ENCODE measurements at regions not wholly inside any gene's neighbourhood (a gene's known extent, or its start where the extent isn't known, plus 50 kb on each side); places are given as distances from the start of the nearest gene placed in this dataset.
A peak's percentile ranks its signal among the peaks of the same experiment; 100 is the strongest.
"Not testable (repeated sequence)": the region's sequence is repeated elsewhere in the genome, so short reads cannot be mapped to it uniquely, and the experiment has no call there.

DNA sequence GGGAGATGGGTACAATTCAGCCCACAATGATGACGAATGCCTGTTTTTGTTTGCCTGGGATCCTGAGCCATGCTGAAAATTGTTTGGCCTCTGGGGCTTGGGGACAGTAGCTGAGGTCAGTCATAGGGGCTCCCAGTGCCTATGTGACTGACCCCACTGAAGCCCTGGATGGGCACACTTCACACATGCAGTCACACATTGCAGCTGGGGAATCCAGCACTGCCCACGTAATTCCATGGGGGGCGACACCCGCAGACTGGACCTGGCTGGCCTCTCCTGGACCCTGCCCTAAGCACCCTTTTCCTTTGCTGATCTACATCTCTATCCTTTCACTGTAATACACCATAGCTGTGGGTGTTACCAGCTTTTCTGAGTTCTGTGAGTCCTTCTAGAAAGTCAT lies 295.2 kb upstream of the HS6ST1 start:
- Histone ChIP-seq H4K20me1 (ENCODE audit: insufficient read depth, low read length) (no peaks in the 10 kb centered on the region), H3K9me3 (ENCODE audit: low read length) (no peaks in the 10 kb centered on the region), H2AFZ (ENCODE audit: low read length) (no peak overlapping the region), H3K9ac (ENCODE audit: insufficient read depth, low read depth, low read length) (no peak overlapping the region), H3K36me3 (replicated peaks in 1 of 2; ENCODE audit: control insufficient read depth in 1 of 2, insufficient read depth in 2 of 2, low read length in 2 of 2) (no peaks in the 10 kb centered on the region), H3K27me3 (ENCODE audit: control insufficient read depth in 1 of 2, insufficient read depth in 2 of 2, low read length in 2 of 2) (peaks cover 2 to 20% of the 10 kb centered on the region in 2 experiments), H3K4me3 (replicated peaks in 1 of 3; ENCODE audit: insufficient read depth in 1 of 3, low read depth in 2 of 3, low read length in 3 of 3) (no peak overlapping the region), H3K4me2 (ENCODE audit: low read depth, low read length) (no peak overlapping the region), H3K27ac (ENCODE audit: extremely low read length, insufficient read depth, low read length) (no peak overlapping the region), H3K79me2 (ENCODE audit: insufficient read depth, low read length) (no peaks in the 10 kb centered on the region), H3K4me1 (ENCODE audit: insufficient read depth, low read length) (no peaks in the 10 kb centered on the region)
- TF ChIP-seq CREB1 (IDR thresholded peaks at IDR 0.05), result 0 out of 2 replicates have a peak, but pooled peaks have one; percentile 3
- no peak for TF ChIP-seq CREB1 (CRISPR knock-in tag; IDR thresholded peaks at IDR 0.05)
- TF ChIP-seq NR2F6 (IDR thresholded peaks at IDR 0.05), result no peak
- no peak for TF ChIP-seq NR2F6 (CRISPR knock-in tag; IDR thresholded peaks at IDR 0.05)
- FAIRE-seq, result no peak
- in situ Hi-C loops (cut with HindIII; ENCODE audit: extremely low pct_ligation_motif_present, low pct_unique_long_range_greater_than_20kb), result no loop called here
- no TSS peak for BruUV-seq (replicated peaks)
- 13% methylated on average over 4 of the region's 4 CpGs for WGBS (ENCODE audit: low lambda C conversion rate)
- ChIA-PET CTCF (ENCODE audit: low intra/inter-chr PET ratio, low total read pairs) (no interaction called here), POLR2A (no interaction called here)
- intact Hi-C loops (cut with micrococcal nuclease; ENCODE audit: unreplicated experiment), result loop anchor here (5.0 kb wide), 1 partner anchor 292 kb away; no protein-coding TSS in a partner anchor
- no peak for ATAC-seq
- no peak for DNase-seq (ENCODE audit: low spot score)

DNA sequence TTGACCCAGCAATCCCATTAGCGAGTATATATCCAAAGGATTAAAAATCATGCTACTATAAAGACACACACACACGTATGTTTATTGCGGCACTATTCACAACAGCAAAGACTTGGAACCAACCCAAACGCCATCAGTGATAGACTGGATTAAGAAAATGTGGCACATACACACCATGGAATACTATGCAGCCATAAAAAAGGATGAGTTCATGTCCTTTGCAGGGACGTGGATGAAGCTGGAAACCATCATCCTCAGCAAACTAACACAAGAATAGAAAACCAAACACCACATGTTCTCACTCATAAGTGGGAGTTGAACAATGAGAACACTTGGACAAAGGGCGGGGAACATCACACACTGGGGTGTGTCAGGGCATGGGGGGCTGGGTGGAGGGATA lies 296.2 kb upstream of the HS6ST1 start:
- FAIRE-seq, result not testable (repeated sequence)

More for the DNA sequence above, 296.2 kb upstream of the HS6ST1 start:
- H3K9me3 ChIP-seq (ENCODE audit: low read length); DNase-seq (ENCODE audit: low spot score); H4K20me1 ChIP-seq (ENCODE audit: insufficient read depth, low read length); CTCF ChIA-PET (ENCODE audit: low intra/inter-chr PET ratio, low total read pairs); H3K4me2 ChIP-seq (ENCODE audit: low read depth, low read length); H2AFZ ChIP-seq (ENCODE audit: low read length); H3K9ac ChIP-seq (ENCODE audit: insufficient read depth, low read depth, low read length); H3K79me2 ChIP-seq (ENCODE audit: insufficient read depth, low read length); in situ Hi-C loops (cut with HindIII; ENCODE audit: extremely low pct_ligation_motif_present, low pct_unique_long_range_greater_than_20kb); ATAC-seq; BruUV-seq (replicated peaks); H3K36me3 ChIP-seq (replicated peaks in 1 of 2; ENCODE audit: control insufficient read depth in 1 of 2, insufficient read depth in 2 of 2, low read length in 2 of 2); H3K4me3 ChIP-seq (replicated peaks in 1 of 3; ENCODE audit: insufficient read depth in 1 of 3, low read depth in 2 of 3, low read length in 3 of 3); POLR2A ChIA-PET; H3K27ac ChIP-seq (ENCODE audit: extremely low read length, insufficient read depth, low read length); H3K4me1 ChIP-seq (ENCODE audit: insufficient read depth, low read length): not testable (repeated sequence)
- intact Hi-C loops (cut with micrococcal nuclease; ENCODE audit: unreplicated experiment), result loop anchor here (5.0 kb wide), 1 partner anchor 293 kb away; no protein-coding TSS in a partner anchor
- peaks cover 2 to 20% of the 10 kb centered on the region in 2 experiments; a peak in 4 of 5 replicates for H3K27me3 ChIP-seq (ENCODE audit: control insufficient read depth in 1 of 2, insufficient read depth in 2 of 2, low read length in 2 of 2)
- WGBS (ENCODE audit: low lambda C conversion rate), result 58% methylated on average over 6 of the region's 6 CpGs
